Naive thymus-derived CD4-positive, alpha-beta T cell (primary cell): ENCODE measurements at regions not wholly inside any gene's neighbourhood (a gene's known extent, or its start where the extent isn't known, plus 50 kb on each side); places are given as distances from the start of the nearest gene placed in this dataset.
"Not testable (repeated sequence)": the region's sequence is repeated elsewhere in the genome, so short reads cannot be mapped to it uniquely, and the experiment has no call there.

ENCODE experiments used
- ATAC-seq: fragments of 150-1000 bp; cut with Tn5 transposase; 2 replicates; pipeline ENCODE4 v1.10.0; 2021; ENCODE audit warnings: mild to moderate bottlenecking, moderate library complexity
- CTCF ChIA-PET: fragments of 350-600 bp; sonication (Branson Sonifier 250); formaldehyde crosslinking; loops from one replicate; lab custom pipeline; 2021; ENCODE audit warnings: antibody characterized with exemption; lab: Charles Lee
- POLR2A ChIA-PET: fragments of 350-600 bp; sonication (Branson Sonifier 250); formaldehyde crosslinking; loops from one replicate; lab custom pipeline; 2021; ENCODE audit warnings: antibody characterized with exemption, inconsistent platforms; lab: Charles Lee
- DNase-seq, 9 donors: peaks; one replicate each; pipeline versions ENCODE4 v3.0.0 to v3.0.0-alpha.2; 2020 to 2022; ENCODE audit warnings: mixed read lengths in 1 of 9
- H3K27ac ChIP-seq: one replicate; pipeline ENCODE4 v1.7.0; 2013; ENCODE audit warnings: mild to moderate bottlenecking, low read depth, low read length, moderate library complexity
- H3K27me3 ChIP-seq, 2 donors: one replicate each; pipeline ENCODE4 v1.7.0; 2013; ENCODE audit warnings: low read length in 2 of 2, mild to moderate bottlenecking in 2 of 2, moderate library complexity in 2 of 2; ENCODE audit not compliant: control insufficient read depth in 2 of 2, insufficient read depth in 2 of 2
- H3K36me3 ChIP-seq, 3 experiments: 1 replicate in 2 of 3; 2 replicates in 1 of 3; pipeline ENCODE4 v1.7.0; 2013; ENCODE audit warnings: low read length in 3 of 3, mild to moderate bottlenecking in 3 of 3, moderate library complexity in 1 of 3; ENCODE audit not compliant: insufficient read depth in 3 of 3, control insufficient read depth in 2 of 3
- H3K4me1 ChIP-seq, 2 donors: one replicate each; pipeline ENCODE4 v1.7.0; 2013; ENCODE audit warnings: low read length in 2 of 2, mild to moderate bottlenecking in 2 of 2, moderate library complexity in 1 of 2; ENCODE audit not compliant: control insufficient read depth in 2 of 2, insufficient read depth in 2 of 2
- H3K4me3 ChIP-seq: 2 replicates; pipeline ENCODE4 v1.7.0; 2013; ENCODE audit warnings: mild to moderate bottlenecking, low read length
- H3K9me3 ChIP-seq, 3 experiments: 1 replicate in 2 of 3; 2 replicates in 1 of 3; pipeline ENCODE4 v1.7.0; 2013; ENCODE audit warnings: low read length in 3 of 3; ENCODE audit not compliant: control insufficient read depth in 2 of 3
- H3K27ac Mint-ChIP-seq, 9 donors: one replicate each; pipeline ENCODE4 v1.8.0; 2020 to 2022; ENCODE audit warnings: mixed read lengths in 9 of 9, mild to moderate bottlenecking in 8 of 9, moderate library complexity in 5 of 9, inconsistent platforms in 2 of 9
- H3K27me3 Mint-ChIP-seq, 5 donors: one replicate each; pipeline ENCODE4 v1.8.0; 2021 to 2022; ENCODE audit warnings: mixed read lengths in 5 of 5, mild to moderate bottlenecking in 1 of 5
- H3K36me3 Mint-ChIP-seq, 5 donors: one replicate each; pipeline ENCODE4 v1.8.0; 2020 to 2022; ENCODE audit warnings: mixed read lengths in 5 of 5, mild to moderate bottlenecking in 3 of 5, inconsistent platforms in 1 of 5
- H3K4me1 Mint-ChIP-seq, 7 donors: one replicate each; pipeline ENCODE4 v1.8.0; 2020 to 2022; ENCODE audit warnings: mixed read lengths in 7 of 7, mild to moderate bottlenecking in 3 of 7, inconsistent platforms in 1 of 7
- H3K4me3 Mint-ChIP-seq, 10 donors: one replicate each; pipeline ENCODE4 v1.8.0; 2020 to 2022; ENCODE audit warnings: mild to moderate bottlenecking in 10 of 10, mixed read lengths in 10 of 10, moderate library complexity in 6 of 10, inconsistent platforms in 2 of 10
- H3K9me3 Mint-ChIP-seq, 11 donors: one replicate each; pipeline ENCODE4 v1.8.0; 2020 to 2022; ENCODE audit warnings: mixed read lengths in 11 of 11, mild to moderate bottlenecking in 4 of 11, inconsistent platforms in 1 of 11, moderate library complexity in 1 of 11
- intact Hi-C, 2 donors: fragments of 100-400 bp; cut with micrococcal nuclease; formaldehyde crosslinking; loops; one replicate each; pipeline ENCODE4 v1.15.1; 2023

DNA sequence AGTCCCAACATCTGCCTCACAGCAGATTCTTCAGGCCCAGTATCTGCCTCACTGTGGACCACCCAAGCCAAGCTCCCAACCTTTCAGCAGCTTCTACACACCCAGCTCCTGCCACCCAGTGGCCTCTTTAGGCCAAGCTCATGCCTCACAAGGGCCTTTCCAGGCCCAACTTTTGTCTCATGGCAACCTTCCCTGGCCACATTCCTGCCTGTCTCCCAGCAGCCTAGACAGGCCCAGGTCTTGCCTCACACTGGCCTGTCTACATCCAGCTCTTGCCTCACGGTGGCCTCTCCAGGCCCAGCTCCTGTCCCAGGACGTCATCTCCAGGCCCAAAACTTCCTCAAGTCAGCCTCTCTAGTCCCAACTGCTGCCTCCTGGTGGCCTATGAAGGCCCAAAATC is 65.0 kb downstream of the CCDC201 start:
- H3K4me1 ChIP-seq, H3K4me3 ChIP-seq, H3K4me3 Mint-ChIP-seq, ATAC-seq, H3K9me3 Mint-ChIP-seq, POLR2A ChIA-PET, H3K27me3 ChIP-seq, DNase-seq, H3K27ac Mint-ChIP-seq, H3K4me1 Mint-ChIP-seq, H3K36me3 Mint-ChIP-seq, H3K36me3 ChIP-seq, H3K27ac ChIP-seq, CTCF ChIA-PET, H3K9me3 ChIP-seq, intact Hi-C loops, H3K27me3 Mint-ChIP-seq: not testable (repeated sequence)

DNA sequence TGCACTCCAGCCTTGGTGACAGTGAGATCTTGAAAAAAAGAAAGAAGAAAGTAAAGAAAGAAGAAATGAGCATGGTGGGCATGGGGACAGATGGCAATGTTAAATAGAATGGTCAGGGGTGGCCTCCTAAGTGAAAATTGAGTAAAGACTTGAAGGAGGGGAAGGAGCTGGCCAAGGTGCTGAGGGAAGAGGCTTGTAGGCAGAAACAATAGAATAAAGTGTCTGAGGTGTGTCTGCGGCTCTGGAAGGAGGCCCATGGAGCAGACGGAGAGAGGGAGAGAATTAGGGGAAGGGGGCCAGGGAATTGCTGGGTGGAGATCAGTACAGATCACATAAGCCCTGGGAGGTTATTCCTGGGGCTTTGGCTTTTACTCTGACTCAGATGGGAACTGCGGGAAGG is 70.7 kb downstream of the CCDC201 start:
- H3K27me3 Mint-ChIP-seq, H3K36me3 ChIP-seq, H3K27ac ChIP-seq, CTCF ChIA-PET, intact Hi-C loops, H3K4me3 ChIP-seq, H3K4me1 ChIP-seq, POLR2A ChIA-PET, H3K4me3 Mint-ChIP-seq, H3K9me3 Mint-ChIP-seq, H3K27ac Mint-ChIP-seq, H3K27me3 ChIP-seq, DNase-seq, H3K4me1 Mint-ChIP-seq, ATAC-seq, H3K9me3 ChIP-seq: not testable (repeated sequence)
- H3K36me3 Mint-ChIP-seq = peaks cover 0 to 12% (median 0%) of the 10 kb centered on the region in 5 donors

DNA sequence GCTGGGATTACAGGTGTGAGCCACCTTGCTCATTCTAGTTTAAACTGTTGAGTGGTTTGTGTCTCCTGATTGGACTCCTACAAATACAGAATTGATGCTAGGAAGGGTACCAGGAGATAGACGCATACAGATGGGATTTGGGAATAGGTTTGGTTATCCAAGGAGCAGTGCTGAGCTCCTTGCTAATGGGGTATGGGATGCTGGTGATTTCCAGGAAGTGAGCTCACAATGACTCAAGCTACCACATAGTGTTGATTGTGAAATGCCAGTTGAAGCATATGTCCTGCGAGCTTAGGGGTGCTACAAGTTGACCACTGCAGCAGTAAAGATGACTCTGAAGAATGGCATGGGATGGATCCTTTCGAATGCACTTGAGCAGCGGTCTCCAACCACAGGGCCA is 75.6 kb downstream of the CCDC201 start:
- H3K27me3 ChIP-seq, H3K4me3 ChIP-seq, H3K9me3 ChIP-seq, H3K9me3 Mint-ChIP-seq, ATAC-seq, H3K27ac Mint-ChIP-seq, H3K4me3 Mint-ChIP-seq, intact Hi-C loops, H3K4me1 ChIP-seq, H3K27ac ChIP-seq, H3K27me3 Mint-ChIP-seq, DNase-seq, CTCF ChIA-PET, H3K36me3 ChIP-seq, H3K4me1 Mint-ChIP-seq, POLR2A ChIA-PET: not testable (repeated sequence)
- H3K36me3 Mint-ChIP-seq = peaks cover 0 to 20% (median 2%) of the 10 kb centered on the region in 5 donors

DNA sequence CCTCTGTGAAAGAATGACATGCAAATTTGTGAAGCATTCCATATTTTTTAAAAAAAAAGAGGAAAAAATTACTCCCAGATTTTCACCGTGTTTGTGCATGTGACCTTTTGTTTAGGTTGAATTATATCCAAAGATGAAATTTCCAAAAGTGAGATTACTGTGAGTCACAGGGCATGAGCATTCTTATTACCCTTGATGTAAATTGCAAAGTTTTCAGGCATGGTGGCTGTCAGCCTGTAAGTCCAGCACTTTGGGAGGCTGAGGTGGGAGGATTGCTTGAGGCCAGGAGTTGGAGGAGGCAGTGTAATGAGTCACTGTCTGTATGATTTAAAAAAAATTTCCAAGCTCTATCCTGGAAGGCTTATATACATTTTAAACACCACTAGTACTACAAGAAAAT is 83.2 kb downstream of the CCDC201 start:
- CTCF ChIA-PET = interaction anchor here (0.6 kb wide), 1 partner anchor 1278 kb away, joined by 3 read pairs; no protein-coding TSS in a partner anchor

DNA sequence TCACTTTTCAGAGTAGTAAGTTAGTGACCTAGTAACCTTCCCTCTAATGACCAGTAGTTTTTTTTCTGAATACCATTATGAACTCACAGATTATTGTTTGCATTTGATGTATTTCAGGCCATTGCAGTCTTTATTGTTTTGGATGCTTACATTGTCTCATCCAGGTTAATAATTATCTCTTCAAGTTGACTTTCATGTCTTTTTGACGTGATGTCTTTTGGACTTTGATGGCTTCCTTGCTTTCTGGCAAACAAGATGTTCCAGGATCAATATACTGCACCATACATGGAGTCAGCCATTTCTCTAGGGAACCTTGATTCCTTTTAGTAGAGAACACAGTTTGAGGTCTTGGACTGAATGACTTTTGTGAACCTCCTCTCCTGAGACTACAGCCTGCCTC is 87.2 kb downstream of the CCDC201 start:
- H3K27ac Mint-ChIP-seq, intact Hi-C loops, ATAC-seq, H3K27me3 Mint-ChIP-seq, H3K9me3 ChIP-seq, H3K9me3 Mint-ChIP-seq, H3K4me3 Mint-ChIP-seq, H3K27ac ChIP-seq, POLR2A ChIA-PET, CTCF ChIA-PET, H3K4me3 ChIP-seq, H3K36me3 ChIP-seq, H3K4me1 Mint-ChIP-seq, H3K4me1 ChIP-seq, DNase-seq, H3K27me3 ChIP-seq: not testable (repeated sequence)
- peaks cover 0 to 12% (median 1%) of the 10 kb centered on the region in 5 donors for H3K36me3 Mint-ChIP-seq

More for the DNA sequence above, 83.2 kb downstream of the CCDC201 start:
- H3K4me3 ChIP-seq, H3K9me3 ChIP-seq, H3K4me1 ChIP-seq, H3K27ac ChIP-seq, H3K9me3 Mint-ChIP-seq, H3K27ac Mint-ChIP-seq, ATAC-seq, intact Hi-C loops, DNase-seq, H3K4me3 Mint-ChIP-seq, H3K27me3 ChIP-seq, H3K36me3 ChIP-seq, POLR2A ChIA-PET, H3K27me3 Mint-ChIP-seq, H3K4me1 Mint-ChIP-seq: not testable (repeated sequence)
- peaks cover 0 to 13% (median 5%) of the 10 kb centered on the region in 5 donors for H3K36me3 Mint-ChIP-seq

DNA sequence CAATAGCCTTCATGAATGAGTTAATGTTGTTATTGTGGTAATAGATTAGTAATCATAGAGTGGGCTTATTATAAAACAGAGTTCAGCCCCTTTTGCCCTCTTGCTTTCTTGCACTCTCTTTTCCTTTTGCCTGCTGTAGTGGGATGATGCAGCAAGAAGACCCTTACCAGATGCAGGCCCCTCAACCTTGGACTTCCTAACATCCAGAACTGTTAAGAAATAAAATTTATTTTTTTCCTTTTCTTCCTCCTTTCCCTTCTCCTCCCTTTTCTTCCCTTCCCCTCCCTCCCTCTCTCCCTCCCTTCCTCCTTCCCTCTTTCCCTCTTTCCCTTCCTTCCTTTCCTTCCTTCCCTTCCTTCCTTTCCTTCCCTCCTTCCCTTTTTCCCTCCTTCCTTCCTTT is 88.1 kb downstream of the CCDC201 start:
- intact Hi-C loops = loop anchor here in 1 of 2 donors (5.0 kb wide), 1 partner anchor 212 kb away; the partner anchor contains the start of gene ADCY1
- H3K4me3 Mint-ChIP-seq, H3K4me1 ChIP-seq, ATAC-seq, DNase-seq, CTCF ChIA-PET, H3K9me3 Mint-ChIP-seq, H3K4me3 ChIP-seq, H3K36me3 ChIP-seq, H3K27me3 ChIP-seq, H3K9me3 ChIP-seq, H3K27me3 Mint-ChIP-seq, H3K27ac ChIP-seq, POLR2A ChIA-PET, H3K4me1 Mint-ChIP-seq: not testable (repeated sequence)
- Mint-ChIP-seq H3K27ac (peak overlapping the region in 1 of 9 donors; percentile 59), H3K36me3 (peaks cover 0 to 12% (median 1%) of the 10 kb centered on the region in 5 donors)
